HG03280 (cell line): ENCODE measurements at regions not wholly inside any gene's neighbourhood (a gene's known extent, or its start where the extent isn't known, plus 50 kb on each side); places are given as distances from the start of the nearest gene placed in this dataset.
"Not testable (repeated sequence)": the region's sequence is repeated elsewhere in the genome, so short reads cannot be mapped to it uniquely, and the experiment has no call there.

Experiments
- ATAC-seq: cut with Tn5 transposase; IDR thresholded peaks from one replicate; pipeline ENCODE4 v1.9.1; 2021; ENCODE audit warnings: mild to moderate bottlenecking, moderate library complexity; ENCODE audit not compliant: unreplicated experiment

DNA sequence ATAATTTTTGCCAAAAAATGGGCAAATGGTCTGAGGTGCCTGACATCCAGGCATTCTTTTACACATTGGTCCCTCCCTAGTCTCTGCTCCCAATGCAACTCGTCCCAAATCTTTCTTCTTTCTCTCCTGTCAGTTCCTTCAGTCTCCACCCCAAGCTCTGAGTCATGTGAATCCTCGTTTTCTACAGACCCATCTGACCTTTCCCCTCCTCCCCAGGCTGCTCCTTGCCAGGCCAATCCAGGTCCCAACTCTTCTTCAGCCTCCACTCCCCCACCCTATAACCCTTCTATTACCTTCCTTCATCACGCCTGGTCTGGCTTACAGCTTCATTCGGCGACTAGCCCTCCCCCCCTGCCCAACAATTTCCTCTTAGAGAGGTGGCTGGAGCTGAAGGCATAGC, 55.3 kb downstream of the BBS10 start:
- ATAC-seq = not testable (repeated sequence)

DNA sequence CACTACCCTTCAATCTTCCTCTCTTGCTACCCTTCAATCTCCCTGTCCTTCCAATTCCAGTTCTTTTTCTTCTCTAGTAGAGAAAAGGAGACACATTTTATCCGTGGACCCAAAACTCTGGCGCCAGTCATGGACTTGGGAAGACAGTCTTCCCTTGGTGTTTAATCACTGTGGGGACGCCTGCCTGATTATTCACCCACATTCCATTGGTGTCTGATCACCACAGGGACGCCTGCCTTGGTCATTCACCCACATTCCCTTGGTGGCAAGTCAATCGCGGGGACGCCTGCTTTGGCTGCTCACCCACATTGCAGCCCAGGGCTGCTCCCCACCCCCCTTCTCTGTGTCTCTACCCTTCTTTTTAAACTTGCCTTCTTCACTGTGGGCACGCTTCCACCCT, 55.9 kb downstream of the BBS10 start:
- ATAC-seq = not testable (repeated sequence)

DNA sequence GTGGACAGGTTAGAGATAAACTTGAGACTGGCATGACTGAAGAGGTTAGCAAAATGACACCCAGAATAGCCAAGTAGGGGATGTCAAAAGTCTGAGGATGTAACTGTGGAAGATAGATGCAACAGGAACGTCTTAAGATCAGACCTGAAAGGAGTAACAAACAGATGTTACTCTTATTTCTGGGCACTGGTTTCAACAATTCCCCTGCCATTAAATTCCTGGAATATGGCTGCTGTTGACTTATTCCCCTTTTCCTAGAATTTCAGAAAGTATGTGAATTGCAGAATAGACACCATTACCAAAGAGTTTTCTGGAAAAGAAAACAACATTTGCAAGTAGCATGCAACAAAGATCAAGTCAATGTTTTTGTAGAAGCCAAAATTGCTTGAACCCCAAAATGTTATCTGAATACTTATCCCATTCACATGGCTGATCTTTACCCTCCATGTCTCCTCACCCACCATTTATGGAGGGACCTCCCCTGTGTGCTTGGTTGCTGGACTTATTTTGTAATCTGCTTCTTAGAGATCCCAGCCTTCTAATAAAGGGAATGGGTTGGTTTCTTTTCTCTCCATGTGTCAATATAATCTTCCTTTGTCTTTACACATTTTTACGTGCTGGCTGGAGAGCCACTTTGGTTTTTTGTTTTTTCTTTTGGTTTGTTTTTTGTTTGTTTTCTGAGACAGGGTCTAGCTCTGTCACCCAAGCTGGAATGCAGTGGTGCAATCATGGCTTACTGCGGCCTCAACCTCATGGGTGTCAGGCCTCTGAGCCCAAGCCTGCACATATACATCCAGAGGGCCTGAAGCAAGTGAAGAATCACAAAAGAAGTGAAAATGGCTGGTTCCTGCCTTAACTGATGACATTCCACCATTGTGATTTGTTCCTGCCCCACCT, 57.0 kb downstream of the BBS10 start:
- ATAC-seq = no peak

DNA sequence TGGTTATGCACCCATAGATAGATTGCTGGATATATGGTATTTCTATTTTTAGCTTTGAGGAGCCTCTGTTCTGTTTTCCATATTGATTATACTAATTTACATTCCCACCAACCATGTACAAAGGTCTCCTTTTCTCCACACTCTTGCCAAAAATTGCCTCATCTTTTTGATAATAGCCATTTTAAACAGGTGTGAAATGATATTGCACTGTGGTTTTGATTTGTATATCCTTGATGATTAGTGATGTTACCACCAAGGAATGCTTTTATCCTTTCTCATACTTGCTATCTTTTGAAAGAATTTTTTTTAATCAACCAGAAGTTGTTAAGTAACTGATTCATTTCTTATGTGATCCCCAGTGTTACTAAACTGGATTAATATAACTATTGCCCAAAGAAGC, 60.0 kb downstream of the BBS10 start:
- ATAC-seq = no peak

DNA sequence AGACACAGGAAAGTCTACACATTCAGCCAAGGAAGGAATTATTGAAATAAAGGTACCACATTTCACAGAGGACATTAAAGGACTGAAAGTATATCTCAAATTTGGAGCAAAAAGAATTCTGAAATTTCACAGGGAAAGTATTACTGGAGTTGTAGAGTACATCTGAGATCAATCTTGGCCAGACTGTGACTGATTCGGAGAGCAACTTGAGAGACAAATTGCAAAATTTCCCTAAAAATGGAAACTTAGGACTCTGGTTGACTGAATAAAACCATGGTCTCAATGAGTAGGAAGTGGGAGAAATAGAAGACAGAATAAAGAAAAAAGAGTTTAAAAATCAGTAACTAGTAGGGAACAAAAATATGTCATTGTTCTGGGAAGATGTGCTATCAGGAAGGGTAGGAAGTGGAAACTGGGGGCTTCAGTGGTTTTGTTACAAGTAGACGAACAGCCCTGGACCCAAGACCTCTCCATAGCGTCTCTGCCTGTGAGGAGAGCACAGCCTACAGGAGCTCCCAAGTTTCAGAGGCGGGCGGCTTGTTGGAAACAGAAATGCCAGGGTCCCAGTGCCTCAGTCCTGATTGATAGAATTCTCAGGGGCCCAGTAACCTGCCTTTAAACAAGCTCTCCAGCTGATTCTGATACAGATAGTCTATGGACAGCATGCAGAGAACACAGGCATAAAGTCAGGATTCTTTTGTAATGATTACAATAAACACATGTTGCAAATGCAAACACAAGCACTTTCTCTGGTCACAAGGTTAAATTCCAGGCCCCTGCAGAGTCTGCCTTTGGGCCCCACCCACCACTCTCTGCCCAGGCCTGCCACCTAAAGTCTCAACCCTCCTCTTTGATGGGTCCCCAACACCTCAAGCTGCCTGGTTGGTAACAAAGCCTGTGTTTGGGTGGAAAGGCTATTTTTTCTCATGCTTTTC, 63.1 kb downstream of the BBS10 start:
- ATAC-seq = no peak

DNA sequence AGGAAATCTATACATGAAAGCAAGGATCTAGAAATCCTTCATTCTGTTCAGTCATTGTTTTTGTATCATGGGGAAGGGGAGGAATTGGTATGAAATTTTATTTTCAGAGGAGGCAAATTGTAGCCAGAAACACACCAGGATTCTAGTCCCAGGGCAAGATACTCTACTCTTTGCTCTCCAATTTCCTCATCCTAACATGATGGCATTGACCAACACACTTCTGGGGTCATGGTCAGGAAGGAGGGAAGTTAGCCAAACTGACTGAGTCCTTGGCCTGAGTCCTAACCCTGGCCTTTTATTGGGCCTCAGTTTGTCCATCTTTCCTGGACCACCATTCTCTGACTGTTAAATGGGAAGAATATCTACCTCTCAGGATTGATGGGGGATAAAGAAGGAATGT, 65.5 kb downstream of the BBS10 start:
- no peak for ATAC-seq

DNA sequence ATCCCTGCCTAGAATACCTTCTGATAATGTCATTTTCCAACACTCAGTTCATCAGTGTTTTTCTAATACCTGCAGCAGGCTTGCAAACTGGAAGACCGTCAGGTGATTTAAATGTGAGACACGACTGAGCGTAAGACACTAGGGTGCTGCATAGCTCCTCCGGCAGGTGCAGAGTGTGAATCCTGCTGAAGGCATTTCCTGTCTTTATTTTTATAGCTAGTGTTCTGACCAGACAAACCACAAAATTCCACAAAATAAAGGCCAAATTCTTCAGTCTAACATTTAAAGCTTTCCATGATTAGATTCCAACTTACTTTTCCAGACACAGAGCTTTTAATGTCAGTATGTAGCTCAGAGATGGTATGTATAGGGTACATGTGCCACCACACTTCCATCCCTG, 70.7 kb downstream of the BBS10 start:
- no peak for ATAC-seq

DNA sequence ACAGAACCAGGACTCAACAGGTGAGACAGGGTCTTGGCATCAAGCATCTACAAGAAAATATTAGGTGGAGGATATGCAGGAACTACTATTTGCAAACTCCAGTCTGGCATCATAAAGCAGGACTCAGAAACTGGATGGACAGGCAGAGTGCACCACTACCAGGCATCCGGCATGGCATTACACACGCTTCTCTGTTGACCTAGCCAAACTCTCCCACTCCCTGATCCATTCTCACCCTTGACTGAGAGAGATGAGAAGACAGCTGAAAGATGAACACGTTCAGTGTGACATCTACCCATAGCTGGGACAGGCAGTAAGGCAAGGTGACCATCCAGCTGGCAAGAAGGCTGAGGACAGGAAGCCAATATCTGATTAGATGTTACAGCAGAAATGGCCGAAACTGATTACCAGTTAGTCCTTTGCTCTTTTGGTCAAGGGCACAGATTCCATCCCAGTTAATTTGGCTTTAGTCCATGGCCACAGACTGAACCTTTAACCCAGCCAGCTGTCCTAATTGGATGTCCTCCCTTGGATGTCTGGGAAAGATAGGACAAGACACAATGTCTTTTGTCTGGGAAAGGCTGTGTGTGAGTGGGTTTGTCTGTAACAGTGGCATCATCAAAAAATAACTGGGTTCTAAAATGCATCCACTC, 71.6 kb downstream of the BBS10 start:
- ATAC-seq = no peak

DNA sequence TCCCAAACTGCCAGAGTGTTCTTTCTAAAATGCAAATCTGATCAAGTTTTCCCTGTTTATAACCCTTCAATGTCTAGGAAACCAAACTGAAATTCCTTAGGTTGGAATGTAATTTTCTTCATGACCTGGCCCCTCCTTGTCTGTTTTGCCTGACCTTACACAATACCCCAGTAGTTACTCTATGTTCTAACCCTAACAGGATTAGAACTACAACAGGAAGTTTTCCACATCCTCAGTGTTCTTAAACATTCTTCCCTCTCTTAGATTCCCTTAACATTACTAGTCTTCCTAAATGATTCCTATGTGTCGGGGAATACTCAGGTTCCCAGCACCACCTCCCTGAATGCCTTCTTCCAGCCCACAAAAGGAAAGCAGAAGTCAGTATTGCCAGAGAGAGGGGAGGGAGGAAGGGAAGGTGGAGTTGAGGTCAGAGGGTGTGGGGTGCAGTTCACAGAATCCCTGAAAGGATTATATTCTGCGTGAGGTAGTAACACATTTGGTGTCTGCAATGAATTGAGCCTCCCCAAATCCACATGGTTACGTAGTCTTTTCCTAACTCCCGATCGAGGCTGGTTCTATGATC, 72.6 kb downstream of the BBS10 start:
- ATAC-seq = no peak

DNA sequence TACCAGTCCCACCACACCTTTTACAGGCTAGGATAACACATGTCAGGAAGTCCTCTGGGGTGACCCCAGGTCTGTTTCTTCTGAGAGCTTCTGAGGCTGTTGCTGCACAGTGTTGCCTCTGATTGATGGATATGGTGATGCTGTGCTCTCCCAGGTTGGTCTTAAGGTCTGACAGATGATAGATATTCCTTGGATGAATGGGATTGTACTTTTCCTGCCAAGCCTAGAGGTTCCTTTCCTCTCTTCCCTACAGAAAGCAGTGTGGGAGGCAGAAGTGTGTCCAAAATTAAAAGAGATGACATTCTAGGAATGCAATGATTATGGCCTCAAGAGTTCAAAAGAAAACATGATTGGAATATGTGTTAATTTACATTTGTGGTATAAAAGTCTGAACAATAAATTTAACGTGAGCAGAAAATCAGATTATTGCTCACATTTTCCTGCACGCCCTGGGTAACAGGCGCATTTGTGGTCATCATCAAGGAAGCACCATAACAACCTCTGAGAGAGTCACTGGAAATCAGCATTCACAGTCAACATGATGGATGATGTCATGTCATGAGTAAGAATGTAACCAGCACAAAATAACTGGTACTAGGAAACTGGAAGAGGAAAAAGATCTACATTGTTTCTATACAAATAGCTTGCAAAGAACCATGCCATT, 73.7 kb downstream of the BBS10 start:
- ATAC-seq = no peak

DNA sequence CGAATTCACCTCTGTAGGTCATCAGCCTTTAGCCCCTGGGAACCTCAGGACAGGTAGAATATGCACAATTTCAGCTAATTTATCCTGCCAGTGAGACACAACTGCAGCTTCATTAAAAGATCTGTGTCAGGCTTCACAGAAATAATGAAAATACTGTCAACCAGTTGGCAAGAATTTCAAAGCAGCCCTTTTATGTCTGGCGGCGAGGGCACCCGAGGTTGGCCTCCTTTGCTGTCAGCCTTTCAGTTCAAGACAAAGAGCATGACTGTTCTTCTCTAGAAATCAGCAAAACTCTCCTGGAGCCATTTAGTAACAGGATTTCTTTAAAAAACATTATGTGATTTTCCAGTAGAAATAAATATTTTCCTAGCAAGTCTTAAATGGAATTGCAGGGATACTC, 75.9 kb downstream of the BBS10 start:
- no peak for ATAC-seq

DNA sequence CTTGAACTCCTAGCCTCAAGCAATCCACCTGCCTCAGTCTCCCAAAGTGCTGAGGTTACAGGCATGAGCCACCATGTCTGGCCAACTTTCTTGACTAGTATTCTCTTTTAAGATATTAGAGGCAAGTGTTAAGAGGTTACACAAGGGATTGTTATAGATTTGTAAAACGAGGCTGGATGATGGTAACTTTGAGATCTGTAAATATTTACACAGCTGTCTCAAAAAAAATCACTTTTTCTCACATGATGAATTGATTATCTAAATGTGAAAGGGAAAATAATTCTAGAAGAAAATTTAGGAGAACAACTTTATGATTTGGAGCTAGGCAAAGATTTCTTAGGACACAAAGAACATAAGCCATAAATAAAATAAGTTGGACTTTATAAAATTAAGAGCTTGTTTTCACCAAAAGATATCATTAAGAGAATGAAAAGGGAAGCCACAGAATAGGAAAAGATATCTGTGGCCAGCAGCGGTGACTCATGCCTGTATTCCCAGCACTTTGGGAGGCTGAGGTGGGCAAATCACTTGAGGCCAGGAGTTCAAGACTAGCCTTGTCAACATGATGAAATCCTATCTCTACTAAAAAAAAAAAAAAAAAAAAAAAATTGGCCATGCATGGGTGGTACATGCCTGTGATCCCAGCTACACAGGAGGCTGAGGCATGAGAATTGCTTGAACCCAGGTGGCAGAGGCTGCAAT, 77.4 kb downstream of the BBS10 start:
- ATAC-seq = no peak

DNA sequence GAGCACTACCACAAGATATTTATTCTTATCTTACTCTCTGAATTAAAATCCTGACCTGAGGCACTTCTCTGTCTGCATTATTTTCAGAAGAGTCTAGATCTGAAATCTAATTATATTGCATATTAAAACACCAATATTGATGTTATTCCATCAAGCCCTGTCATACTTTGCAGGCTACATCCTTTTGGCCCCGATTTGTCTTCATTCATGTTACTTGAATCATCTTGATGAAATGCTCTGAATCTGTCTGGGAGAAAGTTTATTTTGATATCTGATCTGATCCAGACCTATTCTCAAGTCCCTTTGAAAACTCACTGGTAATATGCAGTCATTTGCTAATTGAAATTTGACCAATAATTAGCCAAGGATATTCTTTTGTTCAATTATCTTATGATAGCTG, 79.9 kb downstream of the BBS10 start:
- no peak for ATAC-seq

DNA sequence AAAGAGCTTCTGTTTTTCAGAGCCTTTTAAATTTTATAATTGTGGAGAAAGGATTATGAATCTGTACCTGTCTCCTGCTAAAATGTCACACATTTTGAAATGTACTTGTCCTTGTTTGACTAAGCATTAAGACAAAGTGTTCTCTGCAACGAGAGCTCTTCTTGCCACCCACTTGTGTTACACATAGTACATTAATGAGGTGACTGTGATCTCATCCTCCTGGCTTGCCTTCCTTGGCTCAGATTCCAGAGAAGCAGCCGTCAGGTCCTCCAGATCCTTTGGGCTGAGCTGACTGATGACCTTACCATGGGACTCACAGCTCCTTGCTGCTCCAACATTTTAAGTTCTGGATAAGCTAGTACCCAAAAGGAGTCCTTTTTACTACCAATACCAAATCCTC, 81.4 kb downstream of the BBS10 start:
- no peak for ATAC-seq

DNA sequence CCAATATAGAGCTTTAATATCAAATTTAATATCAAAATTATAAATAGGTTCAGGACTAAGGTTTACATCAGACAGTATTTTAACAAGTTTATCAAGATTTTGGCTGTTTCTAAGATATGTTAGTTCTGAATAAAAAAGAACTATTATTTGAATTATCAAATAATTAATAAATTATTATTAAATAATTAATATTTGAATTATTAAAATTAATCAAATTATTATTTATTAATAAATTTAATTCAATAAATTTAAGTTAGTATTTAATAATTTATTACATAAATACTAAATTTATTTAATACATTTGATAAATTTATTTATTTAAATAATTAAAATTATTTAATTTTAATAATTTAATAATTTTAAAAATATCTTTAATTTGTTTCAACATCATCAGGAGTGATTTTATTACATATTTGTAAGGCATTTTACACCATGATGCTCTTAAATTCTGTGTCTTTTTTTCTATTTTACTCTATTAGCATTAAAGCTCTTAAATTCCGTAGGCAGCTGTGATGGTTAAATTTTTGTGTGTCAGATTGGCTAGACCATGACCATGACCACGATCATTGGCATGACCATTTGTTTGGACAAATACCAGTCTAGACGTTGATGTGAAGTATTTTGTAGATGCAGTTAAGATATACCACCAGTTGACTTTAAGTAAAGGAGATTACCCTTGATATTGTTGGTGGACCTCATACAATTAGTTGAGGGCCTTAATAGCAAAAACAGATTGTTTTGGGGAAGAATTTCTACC, 82.6 kb downstream of the BBS10 start:
- ATAC-seq = no peak

DNA sequence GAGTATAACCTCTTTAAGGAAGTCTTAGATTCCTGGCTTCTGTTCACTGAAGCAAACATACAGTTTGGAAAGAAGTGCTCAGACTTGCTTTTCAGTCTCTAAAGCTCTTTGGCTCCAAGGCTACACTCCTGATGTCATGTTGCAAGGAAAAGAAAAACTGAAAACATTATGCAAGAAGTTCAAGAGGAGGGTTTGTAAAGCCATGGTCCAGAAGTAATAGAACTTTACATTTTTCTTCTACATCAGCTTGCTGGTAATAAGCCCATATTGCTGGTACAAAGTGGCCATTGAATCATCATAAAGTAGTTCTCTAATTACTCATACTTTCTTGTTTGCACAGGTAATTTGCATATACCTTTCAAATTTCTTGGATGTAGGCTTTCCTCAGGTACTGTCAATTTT, 83.6 kb downstream of the BBS10 start:
- no peak for ATAC-seq

DNA sequence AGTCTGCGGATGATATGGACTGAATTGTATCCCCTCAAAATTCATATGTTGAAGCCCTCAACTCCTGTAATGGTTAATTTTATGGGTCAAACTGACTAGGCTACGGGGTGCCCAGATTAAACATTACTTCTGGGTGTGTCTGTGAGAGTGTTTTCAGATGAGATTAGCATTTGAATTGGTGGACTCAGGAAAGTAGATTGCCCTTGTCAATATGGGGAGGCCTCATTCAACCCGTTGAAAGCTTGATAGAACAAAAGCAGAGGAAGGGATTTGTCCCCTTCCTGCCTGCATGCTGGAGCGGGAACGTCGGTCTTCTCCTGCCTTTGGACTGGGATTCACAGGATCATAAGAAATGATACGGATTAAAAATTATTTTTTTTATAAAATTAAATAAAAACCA, 84.5 kb downstream of the BBS10 start:
- ATAC-seq = no peak

DNA sequence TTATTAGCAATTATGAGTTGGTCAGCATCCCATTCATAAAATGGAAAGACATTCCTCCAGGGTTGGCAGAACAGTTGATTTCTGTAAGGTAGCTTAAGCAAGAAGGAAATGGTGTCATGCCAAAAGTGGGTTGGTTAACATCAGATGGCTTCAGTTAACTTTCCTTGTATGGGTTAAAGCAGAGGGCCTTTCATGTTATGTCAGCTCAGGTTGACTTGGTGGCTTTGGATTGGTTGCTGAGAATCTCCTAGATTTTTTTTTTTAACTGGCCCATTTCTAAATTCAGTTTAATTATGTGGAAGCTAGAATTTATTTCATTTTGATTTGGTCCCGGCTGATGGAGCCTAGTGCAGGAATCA, 87.8 kb downstream of the BBS10 start:
- no peak for ATAC-seq

DNA sequence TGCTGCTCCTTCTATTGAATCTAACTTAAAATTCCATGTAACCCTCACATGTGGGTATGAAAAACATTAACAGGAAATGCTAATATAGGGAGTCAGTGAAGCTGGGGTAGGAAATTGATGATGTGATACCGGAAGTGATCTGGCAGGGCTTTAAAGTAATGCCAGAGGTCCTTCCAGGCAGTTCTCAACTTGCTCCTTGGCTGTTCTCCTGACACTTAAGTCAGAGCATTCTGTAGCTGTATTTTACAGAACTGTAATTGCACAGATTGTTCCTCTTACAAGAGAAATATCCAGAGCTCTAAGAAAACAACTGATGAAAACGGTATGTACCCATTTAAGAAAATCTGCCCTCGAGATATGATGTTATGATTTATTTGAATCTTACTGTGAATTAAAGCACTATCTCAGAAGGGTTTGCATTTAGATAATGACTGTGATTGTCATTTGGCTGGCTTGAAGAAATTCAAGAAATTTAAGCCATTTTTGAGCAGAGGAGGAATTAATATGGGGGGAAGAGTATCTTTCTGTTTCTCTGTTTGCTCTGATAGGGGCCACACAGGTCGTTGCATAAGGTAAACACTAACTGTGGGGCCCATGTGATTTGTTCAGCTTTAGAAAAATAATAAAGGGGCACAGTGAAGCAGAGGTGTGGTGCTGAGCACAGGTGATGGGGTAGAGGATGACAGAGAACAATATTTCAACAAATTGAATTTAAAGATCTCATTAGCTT, 88.4 kb downstream of the BBS10 start:
- no peak for ATAC-seq
